Breast epithelium (tissue), 4 donors: ENCODE measurements at regions not wholly inside any gene's neighbourhood (a gene's known extent, or its start where the extent isn't known, plus 50 kb on each side); places are given as distances from the start of the nearest gene placed in this dataset.

Experiments
- DNase-seq, 2 donors: peaks; one replicate each; pipeline ENCODE4 v3.0.0-alpha.2; 2019; ENCODE audit warnings: low spot score in 2 of 2
- H3K27ac ChIP-seq, 2 donors: fragments of 200-600 bp; sonication (generic) in 1 of 2; one replicate each; pipeline ENCODE4 v1.5.1; 2016 to 2019; ENCODE audit warnings: mild to moderate bottlenecking in 1 of 2
- H3K27me3 ChIP-seq, 2 donors: fragments of 200-600 bp; sonication (generic) in 1 of 2; one replicate each; pipeline versions ENCODE4 v1.5.1 to v1.6.0; 2017 to 2019; ENCODE audit warnings: control low read depth in 1 of 2, mild to moderate bottlenecking in 1 of 2
- H3K36me3 ChIP-seq: fragments of 200-600 bp; one replicate; pipeline ENCODE4 v1.5.1; 2019
- H3K4me1 ChIP-seq, 2 donors: fragments of 200-600 bp; sonication (generic); one replicate each; pipeline ENCODE4 v1.5.1; 2016 to 2019; ENCODE audit warnings: control low read depth in 1 of 2
- H3K4me3 ChIP-seq, 3 donors: fragments of 200-600 bp; sonication (generic); 1 replicate in 2 of 3; 2 replicates in 1 of 3; pipeline ENCODE4 v1.5.1; 2016 to 2019; ENCODE audit warnings: mild to moderate bottlenecking in 3 of 3, moderate library complexity in 2 of 3
- H3K9me3 ChIP-seq, 2 donors: fragments of 200-600 bp; sonication (generic) in 1 of 2; one replicate each; pipeline ENCODE4 v1.5.1; 2016 to 2019; ENCODE audit warnings: control low read depth in 1 of 2
- POLR2A ChIP-seq: fragments of 450-650 bp; IDR thresholded peaks from one replicate; pipeline ENCODE4 v1.6.1; 2016; ENCODE audit warnings: antibody characterized with exemption, mild to moderate bottlenecking, moderate library complexity
- POLR2AphosphoS5 ChIP-seq, 3 donors: sonication (generic); formaldehyde crosslinking; IDR thresholded peaks; one replicate each; pipeline ENCODE4 v1.6.1; 2017; ENCODE audit warnings: antibody characterized with exemption in 3 of 3
- intact Hi-C: fragments of 100-400 bp; cut with DNase I; formaldehyde crosslinking; loops from one replicate; pipeline ENCODE4 v1.15.1; 2023; ENCODE audit warnings: low total_unique reads
- TF ChIP-seq, protein P1 (sequence below), 3 donors: fragments of 450-650 bp; IDR thresholded peaks; one replicate each; pipeline ENCODE4 v1.5.1; 2016 to 2017; ENCODE audit warnings: antibody characterized with exemption in 3 of 3, mild to moderate bottlenecking in 3 of 3, moderate library complexity in 3 of 3

DNA sequence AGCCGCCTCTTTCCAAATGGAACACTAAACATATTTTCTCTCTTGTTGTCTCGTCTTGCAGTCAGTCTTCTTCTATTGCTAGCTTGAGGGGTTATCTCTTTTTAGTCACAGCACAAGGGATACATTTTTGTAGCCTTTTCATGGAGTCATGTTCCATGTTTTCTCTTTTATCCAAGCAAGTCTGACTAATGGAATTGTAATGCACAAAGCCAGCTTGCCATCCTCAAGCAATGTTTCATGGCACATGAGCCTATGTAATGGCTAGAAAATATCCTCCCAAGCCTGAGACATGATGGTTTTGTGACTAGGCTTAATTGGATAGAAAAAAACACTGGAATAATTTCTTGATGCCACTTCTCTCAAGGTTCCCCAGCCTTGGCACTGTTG lies 414.6 kb upstream of the GOT2 start:
- Histone ChIP-seq H3K36me3 (no peaks in the 10 kb centered on the region), H3K9me3 (no peaks in the 10 kb centered on the region), H3K27ac (no peak overlapping the region), H3K4me1 (no peaks in the 10 kb centered on the region), H3K27me3 (no peaks in the 10 kb centered on the region), H3K4me3 (no peak overlapping the region)
- intact Hi-C loops: no loop called here
- DNase-seq: no peak
- TF ChIP-seq, protein P1, sequence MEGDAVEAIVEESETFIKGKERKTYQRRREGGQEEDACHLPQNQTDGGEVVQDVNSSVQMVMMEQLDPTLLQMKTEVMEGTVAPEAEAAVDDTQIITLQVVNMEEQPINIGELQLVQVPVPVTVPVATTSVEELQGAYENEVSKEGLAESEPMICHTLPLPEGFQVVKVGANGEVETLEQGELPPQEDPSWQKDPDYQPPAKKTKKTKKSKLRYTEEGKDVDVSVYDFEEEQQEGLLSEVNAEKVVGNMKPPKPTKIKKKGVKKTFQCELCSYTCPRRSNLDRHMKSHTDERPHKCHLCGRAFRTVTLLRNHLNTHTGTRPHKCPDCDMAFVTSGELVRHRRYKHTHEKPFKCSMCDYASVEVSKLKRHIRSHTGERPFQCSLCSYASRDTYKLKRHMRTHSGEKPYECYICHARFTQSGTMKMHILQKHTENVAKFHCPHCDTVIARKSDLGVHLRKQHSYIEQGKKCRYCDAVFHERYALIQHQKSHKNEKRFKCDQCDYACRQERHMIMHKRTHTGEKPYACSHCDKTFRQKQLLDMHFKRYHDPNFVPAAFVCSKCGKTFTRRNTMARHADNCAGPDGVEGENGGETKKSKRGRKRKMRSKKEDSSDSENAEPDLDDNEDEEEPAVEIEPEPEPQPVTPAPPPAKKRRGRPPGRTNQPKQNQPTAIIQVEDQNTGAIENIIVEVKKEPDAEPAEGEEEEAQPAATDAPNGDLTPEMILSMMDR (IDR thresholded peaks at IDR 0.05): no peak
- TF ChIP-seq POLR2A: no peak
- no peak for TF ChIP-seq POLR2AphosphoS5 (IDR thresholded peaks at IDR 0.05)

DNA sequence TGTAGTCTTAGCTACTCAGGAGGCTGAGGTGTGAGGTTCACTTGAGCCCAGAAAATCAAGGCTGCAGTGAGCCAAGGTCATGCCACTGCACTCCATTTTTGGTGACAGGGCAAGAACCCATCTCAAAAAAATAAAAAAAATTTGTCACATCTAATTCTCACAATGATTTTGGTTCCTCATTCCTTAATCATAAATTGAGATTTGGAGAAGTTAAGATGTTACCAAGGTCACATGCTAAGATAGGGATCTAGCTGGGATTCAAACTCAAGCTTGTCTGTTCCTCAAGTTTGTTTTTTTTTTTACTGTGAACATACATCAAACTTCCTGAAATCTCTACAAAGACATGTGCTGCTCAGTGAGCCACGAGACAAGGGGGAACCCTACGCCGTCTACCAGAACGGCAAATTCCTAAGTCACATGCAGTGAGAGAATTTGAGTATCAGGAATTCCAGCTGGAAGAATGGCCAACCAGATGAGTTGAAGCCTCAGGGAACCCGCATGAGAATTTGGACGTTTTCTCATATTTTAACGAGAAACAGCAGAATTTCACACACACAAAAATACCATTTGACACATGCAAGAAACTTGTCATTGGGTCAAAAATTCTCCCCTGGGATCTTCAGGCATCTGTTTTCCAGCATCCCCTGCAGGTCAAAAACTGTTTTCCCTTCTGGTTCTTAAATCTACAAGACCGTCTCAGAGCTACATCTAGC lies 414.1 kb upstream of the GOT2 start:
- TF ChIP-seq POLR2A: no peak
- TF ChIP-seq, protein P1 (IDR thresholded peaks at IDR 0.05): no peak
- TF ChIP-seq POLR2AphosphoS5 (IDR thresholded peaks at IDR 0.05): no peak
- Histone ChIP-seq H3K27ac (no peak overlapping the region), H3K36me3 (no peaks in the 10 kb centered on the region), H3K9me3 (no peaks in the 10 kb centered on the region), H3K4me1 (no peaks in the 10 kb centered on the region), H3K27me3 (no peaks in the 10 kb centered on the region), H3K4me3 (no peak overlapping the region)
- intact Hi-C loops: no loop called here
- no peak for DNase-seq

DNA sequence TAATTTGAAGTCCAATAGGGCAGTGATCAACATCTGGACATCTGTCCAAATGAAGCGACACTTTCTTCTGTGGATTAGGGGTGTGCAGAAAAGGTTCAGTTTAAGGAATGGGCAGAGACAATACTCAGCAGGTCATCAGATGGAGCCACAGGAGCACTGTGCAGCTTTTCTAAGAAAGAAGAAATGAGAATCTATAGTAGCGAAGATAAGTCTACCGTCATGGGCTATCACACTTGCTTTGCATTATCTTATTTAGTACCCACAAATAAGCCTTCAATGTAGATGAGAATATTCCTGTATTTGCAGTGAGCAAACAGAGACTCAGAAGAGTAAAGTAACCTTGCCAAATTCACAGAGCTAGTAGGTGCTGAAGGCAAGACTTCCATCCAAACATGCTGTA lies 412.0 kb upstream of the GOT2 start:
- H3K4me3 ChIP-seq: no peak overlapping the region
- no peak for DNase-seq
- no peaks in the 10 kb centered on the region for H3K27me3 ChIP-seq
- TF ChIP-seq POLR2AphosphoS5 (IDR thresholded peaks at IDR 0.05) (no peak), POLR2A (no peak)
- TF ChIP-seq, protein P1 (IDR thresholded peaks at IDR 0.05): no peak
- no peaks in the 10 kb centered on the region for H3K9me3 ChIP-seq
- H3K4me1 ChIP-seq: no peaks in the 10 kb centered on the region
- H3K27ac ChIP-seq: no peak overlapping the region
- intact Hi-C loops: no loop called here
- no peaks in the 10 kb centered on the region for H3K36me3 ChIP-seq

DNA sequence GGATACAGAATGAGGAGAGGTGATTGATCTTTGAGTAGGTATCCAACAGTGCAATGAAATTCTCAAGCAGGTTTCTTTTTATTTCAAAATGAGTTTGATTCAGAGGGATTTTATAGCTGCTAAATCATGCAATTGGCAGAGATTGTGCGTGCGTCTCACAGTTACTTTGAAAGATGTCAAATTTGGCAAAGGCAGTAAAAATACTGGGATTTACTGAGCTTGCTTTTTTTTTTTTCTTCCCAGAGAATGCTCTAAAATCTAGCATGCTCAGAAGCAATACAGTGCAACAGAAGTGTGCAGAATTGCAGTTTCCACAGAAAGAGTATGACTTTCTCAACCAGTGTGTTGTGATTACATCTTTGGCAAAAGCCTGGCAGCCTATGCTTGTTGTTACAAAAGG lies 410.7 kb upstream of the GOT2 start:
- Histone ChIP-seq H3K27me3 (no peaks in the 10 kb centered on the region), H3K9me3 (no peaks in the 10 kb centered on the region), H3K4me1 (no peaks in the 10 kb centered on the region), H3K36me3 (no peaks in the 10 kb centered on the region), H3K4me3 (no peak overlapping the region), H3K27ac (no peak overlapping the region)
- no peak for DNase-seq
- TF ChIP-seq, protein P1 (IDR thresholded peaks at IDR 0.05): no peak
- TF ChIP-seq POLR2AphosphoS5 (IDR thresholded peaks at IDR 0.05) (no peak), POLR2A (no peak)
- intact Hi-C loops: no loop called here

DNA sequence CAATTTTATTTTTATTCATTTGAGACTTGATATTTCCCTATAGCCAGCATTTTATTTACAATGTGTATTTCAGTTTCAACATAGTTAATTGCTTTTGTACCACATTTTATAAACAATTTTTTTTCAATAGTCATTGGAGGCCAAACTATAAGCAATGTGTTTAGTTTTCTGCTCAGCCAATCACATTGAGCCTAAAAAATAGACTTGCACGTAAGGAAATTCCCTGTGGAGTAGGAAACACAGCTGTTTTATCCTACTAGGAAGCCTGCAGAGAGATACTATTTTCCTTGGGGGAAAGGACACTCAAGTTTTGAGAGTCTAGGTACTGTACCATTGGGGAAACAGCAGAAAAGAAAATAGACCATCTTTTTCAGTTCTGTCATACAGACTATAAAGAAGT lies 410.2 kb upstream of the GOT2 start:
- Histone ChIP-seq H3K27ac (no peak overlapping the region), H3K36me3 (no peaks in the 10 kb centered on the region), H3K4me3 (no peak overlapping the region), H3K27me3 (no peaks in the 10 kb centered on the region), H3K9me3 (peaks cover 0 to under 1% of the 10 kb centered on the region in 2 donors), H3K4me1 (no peaks in the 10 kb centered on the region)
- DNase-seq: no peak
- no peak for TF ChIP-seq POLR2AphosphoS5 (IDR thresholded peaks at IDR 0.05)
- no peak for TF ChIP-seq POLR2A
- TF ChIP-seq, protein P1 (IDR thresholded peaks at IDR 0.05): no peak
- intact Hi-C loops: no loop called here
